Ovary (tissue), 3 donors: ENCODE measurements at regions not wholly inside any gene's neighbourhood (a gene's known extent, or its start where the extent isn't known, plus 50 kb on each side); places are given as distances from the start of the nearest gene placed in this dataset.

Experiments used
- CTCF ChIP-seq, 3 donors: fragments of 450-650 bp in 2 of 3; fragments of 200-600 bp in 1 of 3; IDR thresholded peaks; one replicate each; pipeline versions ENCODE4 v1.5.1 to v1.8.0; 2016 to 2022; ENCODE audit warnings: antibody characterized with exemption in 3 of 3, mild to moderate bottlenecking in 1 of 3
- EP300 ChIP-seq: sonication (generic); formaldehyde crosslinking; IDR thresholded peaks from one replicate; pipeline ENCODE4 v1.6.1; 2017; ENCODE audit warnings: antibody characterized with exemption
- POLR2A ChIP-seq: fragments of 450-650 bp; IDR thresholded peaks from one replicate; pipeline ENCODE4 v1.6.1; 2017; ENCODE audit warnings: antibody characterized with exemption, mild to moderate bottlenecking, moderate library complexity
- donor health status: DM: no; HTN: no; CAD: no.

GRCh38 chr14:104368751-104369100 is 210.8 kb upstream of the C14orf180 start:
- TF ChIP-seq POLR2A (no peak), CTCF (IDR thresholded peaks at IDR 0.05) (no peak), EP300 (no peak)
